Glomerular visceral epithelial cell (primary cell): ENCODE measurements at regions not wholly inside any gene's neighbourhood (a gene's known extent, or its start where the extent isn't known, plus 50 kb on each side); places are given as distances from the start of the nearest gene placed in this dataset.

Experiments
- DNase-seq: peaks from one replicate; pipeline ENCODE4 v3.0.0-alpha.2; 2016; ENCODE audit errors: extremely low spot score

GRCh38 chr18:24826605-24827004, 366.2 kb downstream of the HRH4 start:
- no peak for DNase-seq

GRCh38 chr18:24827501-24827900, 367.1 kb downstream of the HRH4 start:
- DNase-seq: no peak

- no peak for DNase-seq
Measured at GRCh38 chr18:24831081-24831480, 370.6 kb downstream of the HRH4 start.

- no peak for DNase-seq
Measured at GRCh38 chr18:24831871-24832665, 371.6 kb downstream of the HRH4 start.

- no peak for DNase-seq
Measured at GRCh38 chr18:24835751-24836150, 375.3 kb downstream of the HRH4 start.

GRCh38 chr18:24837066-24837465, 376.6 kb downstream of the HRH4 start:
- no peak for DNase-seq

- DNase-seq: no peak
Measured at GRCh38 chr18:24840051-24840450, 379.6 kb downstream of the HRH4 start.

- no peak for DNase-seq
Measured at GRCh38 chr18:24840640-24841039, 380.2 kb downstream of the HRH4 start.

GRCh38 chr18:24841536-24841935, 381.1 kb downstream of the HRH4 start:
- no peak for DNase-seq

- no peak for DNase-seq
Measured at GRCh38 chr18:24843123-24843522, 382.7 kb downstream of the HRH4 start.

- DNase-seq: no peak
Measured at GRCh38 chr18:24846138-24846537, 385.7 kb downstream of the HRH4 start.

GRCh38 chr18:24850532-24850931, 390.1 kb downstream of the HRH4 start:
- no peak for DNase-seq

GRCh38 chr18:24853076-24853475, 392.6 kb downstream of the HRH4 start:
- no peak for DNase-seq

- no peak for DNase-seq
Measured at GRCh38 chr18:24860978-24861680, 400.7 kb downstream of the HRH4 start.

GRCh38 chr18:24862201-24862816, 401.9 kb downstream of the HRH4 start:
- DNase-seq: no peak

GRCh38 chr18:24868311-24868710, 407.9 kb downstream of the HRH4 start:
- DNase-seq: no peak

- DNase-seq: no peak
Measured at GRCh38 chr18:24868760-24869237, 408.4 kb downstream of the HRH4 start.

- DNase-seq: no peak
Measured at GRCh38 chr18:24869285-24869684, 408.8 kb downstream of the HRH4 start.

GRCh38 chr18:24875286-24875685, 414.8 kb downstream of the HRH4 start:
- DNase-seq: no peak

- DNase-seq: no peak
Measured at GRCh38 chr18:24875777-24876176, 415.3 kb downstream of the HRH4 start.

- no peak for DNase-seq
Measured at GRCh38 chr18:24876266-24876665, 415.8 kb downstream of the HRH4 start.

GRCh38 chr18:24877066-24877465, 416.6 kb downstream of the HRH4 start:
- no peak for DNase-seq

- no peak for DNase-seq
Measured at GRCh38 chr18:24877546-24877945, 417.1 kb downstream of the HRH4 start.
